Esophagus muscularis mucosa (tissue), 3 donors: ENCODE measurements at regions not wholly inside any gene's neighbourhood (a gene's known extent, or its start where the extent isn't known, plus 50 kb on each side); places are given as distances from the start of the nearest gene placed in this dataset.

ENCODE experiments used
- CTCF ChIP-seq, 3 experiments: fragments of 200-600 bp in 2 of 3; fragments of 450-650 bp in 1 of 3; sonication (generic) in 2 of 3; IDR thresholded peaks; one replicate each; pipeline ENCODE4 v1.5.1; 2017 to 2019; ENCODE audit warnings: antibody characterized with exemption in 3 of 3, mild to moderate bottlenecking in 2 of 3, moderate library complexity in 1 of 3
- POLR2A ChIP-seq: fragments of 450-650 bp; IDR thresholded peaks from one replicate; pipeline ENCODE4 v1.6.1; 2017; ENCODE audit warnings: antibody characterized with exemption, moderate library complexity, mild to moderate bottlenecking, low read depth

GRCh38 chr5:62184444-62184843 is 121.6 kb upstream of the KIF2A start:
- TF ChIP-seq POLR2A (no peak), CTCF (IDR thresholded peaks at IDR 0.05) (no peak)
